ENCODE measurements at regions not wholly inside any gene's neighbourhood (a gene's known extent, or its start where the extent isn't known, plus 50 kb on each side); places are given as distances from the start of the nearest gene placed in this dataset.

DNA sequence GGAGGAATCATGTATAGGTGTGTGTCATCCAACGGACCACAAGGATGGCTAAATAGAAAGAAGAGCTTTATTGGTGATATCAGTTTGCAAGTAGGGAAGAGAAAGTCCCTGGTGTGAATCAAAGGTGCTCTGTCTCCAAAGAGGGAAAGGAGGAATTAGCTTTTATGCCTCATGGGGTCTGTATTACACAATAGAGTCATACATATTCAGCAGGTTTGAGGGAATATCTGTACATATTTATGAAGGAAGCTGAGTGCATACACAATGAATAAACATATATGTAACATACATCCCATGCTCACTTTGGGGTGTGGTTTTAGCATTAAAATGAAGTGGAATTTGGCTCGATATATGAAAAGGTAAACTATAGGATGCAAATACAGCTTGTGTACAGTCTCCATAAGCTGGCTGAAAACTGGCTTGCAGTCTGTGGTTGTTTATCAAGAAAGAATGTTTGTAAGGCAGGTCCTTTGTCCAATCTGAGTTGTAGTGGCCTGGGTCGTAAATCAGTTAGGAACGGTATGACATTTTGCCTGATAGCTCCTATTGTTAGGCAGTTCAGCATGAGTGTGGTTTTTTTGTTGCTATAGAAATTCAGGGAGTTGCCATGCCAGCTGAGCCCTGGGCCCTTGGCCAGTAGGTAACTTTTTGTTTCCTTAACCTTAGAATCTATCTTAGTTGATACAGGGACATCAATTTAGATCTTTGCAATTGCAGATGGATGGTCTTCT lies 198.0 kb upstream of the ZP4 start:
- TF ChIP-seq, protein P1, sequence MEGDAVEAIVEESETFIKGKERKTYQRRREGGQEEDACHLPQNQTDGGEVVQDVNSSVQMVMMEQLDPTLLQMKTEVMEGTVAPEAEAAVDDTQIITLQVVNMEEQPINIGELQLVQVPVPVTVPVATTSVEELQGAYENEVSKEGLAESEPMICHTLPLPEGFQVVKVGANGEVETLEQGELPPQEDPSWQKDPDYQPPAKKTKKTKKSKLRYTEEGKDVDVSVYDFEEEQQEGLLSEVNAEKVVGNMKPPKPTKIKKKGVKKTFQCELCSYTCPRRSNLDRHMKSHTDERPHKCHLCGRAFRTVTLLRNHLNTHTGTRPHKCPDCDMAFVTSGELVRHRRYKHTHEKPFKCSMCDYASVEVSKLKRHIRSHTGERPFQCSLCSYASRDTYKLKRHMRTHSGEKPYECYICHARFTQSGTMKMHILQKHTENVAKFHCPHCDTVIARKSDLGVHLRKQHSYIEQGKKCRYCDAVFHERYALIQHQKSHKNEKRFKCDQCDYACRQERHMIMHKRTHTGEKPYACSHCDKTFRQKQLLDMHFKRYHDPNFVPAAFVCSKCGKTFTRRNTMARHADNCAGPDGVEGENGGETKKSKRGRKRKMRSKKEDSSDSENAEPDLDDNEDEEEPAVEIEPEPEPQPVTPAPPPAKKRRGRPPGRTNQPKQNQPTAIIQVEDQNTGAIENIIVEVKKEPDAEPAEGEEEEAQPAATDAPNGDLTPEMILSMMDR (IDR thresholded peaks at IDR 0.05): no peak
- H3K27me3 ChIP-seq: no peaks in the 10 kb centered on the region
- no peak overlapping the region for H3K4me3 ChIP-seq
- WGBS, 2 donors: 60 to 63% methylated on average over 4 of the region's 4 CpGs
- intact Hi-C loops (cut with DNase I): no loop called here
- H3K9me3 ChIP-seq: peaks cover 0 to 10% (median 0%) of the 10 kb centered on the region in 11 donors
- H3K36me3 ChIP-seq: no peaks in the 10 kb centered on the region
- ATAC-seq (no peak), DNase-seq (no peak)
- H3K4me1 ChIP-seq: no peaks in the 10 kb centered on the region
- no peak overlapping the region for H3K27ac ChIP-seq

DNA sequence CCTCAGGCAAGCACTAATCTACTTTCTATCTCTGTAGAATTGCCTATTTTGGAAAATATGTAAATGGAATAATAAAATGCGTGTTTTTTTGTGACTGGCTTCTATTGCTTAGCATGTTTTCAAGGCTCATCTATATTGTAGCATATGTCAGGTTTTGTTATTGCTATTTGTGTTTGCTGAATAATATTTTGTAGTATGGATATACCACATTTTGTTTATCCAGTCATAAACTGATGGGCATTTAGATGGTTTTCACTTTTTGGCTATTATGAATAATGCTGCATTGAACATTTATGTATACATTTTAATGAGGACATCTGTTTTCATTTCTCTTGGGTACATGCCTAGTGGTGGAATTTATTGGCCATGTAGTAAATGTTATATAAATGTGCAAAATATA lies 183.3 kb upstream of the ZP4 start:
- intact Hi-C loops (cut with DNase I): loop anchor here in 1 of 10 donors (5.0 kb wide), 2 partner anchors 422 to 1983 kb away; no protein-coding TSS in a partner anchor
- ATAC-seq: no peak
- 47 to 62% methylated on average over 1 of the region's 1 CpG for WGBS, 2 donors
- peaks cover 0 to 13% (median 0%) of the 10 kb centered on the region in 11 donors for H3K9me3 ChIP-seq
- H3K27ac ChIP-seq: no peak overlapping the region
- H3K4me1 ChIP-seq: no peaks in the 10 kb centered on the region
- no peaks in the 10 kb centered on the region for H3K27me3 ChIP-seq
- H3K36me3 ChIP-seq: no peaks in the 10 kb centered on the region
- DNase-seq: no peak
- TF ChIP-seq, protein P1 (IDR thresholded peaks at IDR 0.05): no peak
- H3K4me3 ChIP-seq: no peak overlapping the region

DNA sequence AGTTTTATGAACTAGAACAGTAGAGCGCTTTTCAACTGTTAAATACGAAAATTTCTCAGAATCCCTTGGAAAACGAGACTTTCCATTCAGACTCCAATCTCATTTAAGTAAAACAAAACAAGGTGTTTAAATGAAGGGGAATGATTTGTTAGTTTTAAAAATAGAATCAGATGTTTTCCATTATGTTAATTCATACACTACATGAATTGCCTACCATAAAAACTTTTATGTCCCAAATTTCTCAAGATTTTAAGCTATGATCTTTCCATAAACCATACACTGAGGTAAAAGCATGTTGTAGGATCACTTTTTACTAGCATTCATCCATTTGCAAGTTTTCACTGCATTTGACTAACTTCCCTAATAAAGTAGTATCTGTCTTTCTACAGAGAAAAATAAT lies 180.3 kb upstream of the ZP4 start:
- intact Hi-C loops (cut with DNase I): loop anchor here in 1 of 10 donors (5.0 kb wide), 2 partner anchors 419 to 1986 kb away; no protein-coding TSS in a partner anchor

DNA sequence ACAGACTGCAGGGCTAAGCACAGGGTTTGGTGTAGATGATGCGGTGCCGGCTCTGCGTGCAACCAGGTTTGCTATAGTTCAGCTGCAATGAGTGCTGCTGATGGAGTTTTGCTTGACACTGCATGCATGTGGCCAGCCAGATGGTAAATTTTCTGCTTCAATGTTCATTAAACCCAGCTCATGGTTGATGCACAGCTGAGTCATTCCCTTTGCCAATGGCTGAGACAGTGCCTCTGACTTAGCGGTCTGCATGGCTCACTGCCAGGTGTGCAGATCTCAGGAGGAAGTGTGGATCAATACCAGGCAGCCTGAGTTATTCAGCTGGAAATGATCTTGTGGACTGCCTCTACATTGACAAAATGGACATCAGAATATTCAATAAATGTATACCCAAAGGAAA lies 172.7 kb upstream of the ZP4 start:
- Histone ChIP-seq H3K4me3 (no peak overlapping the region), H3K9me3 (peaks cover 0 to 13% (median 0%) of the 10 kb centered on the region in 11 donors), H3K27ac (no peak overlapping the region), H3K27me3 (no peaks in the 10 kb centered on the region), H3K36me3 (no peaks in the 10 kb centered on the region), H3K4me1 (no peaks in the 10 kb centered on the region)
- no peak for DNase-seq
- TF ChIP-seq, protein P1 (IDR thresholded peaks at IDR 0.05): no peak
- 86 to 93% methylated on average over 4 of the region's 4 CpGs for WGBS, 2 donors
- intact Hi-C loops (cut with DNase I): no loop called here
- no peak for ATAC-seq

More for the DNA sequence above, 180.3 kb upstream of the ZP4 start:
- 81 to 87% methylated on average over 3 of the region's 3 CpGs for WGBS, 2 donors
- no peaks in the 10 kb centered on the region for H3K27me3 ChIP-seq
- no peak overlapping the region for H3K4me3 ChIP-seq
- no peak for ATAC-seq
- TF ChIP-seq, protein P1 (IDR thresholded peaks at IDR 0.05): no peak
- H3K4me1 ChIP-seq: no peaks in the 10 kb centered on the region
- H3K36me3 ChIP-seq: no peaks in the 10 kb centered on the region
- H3K27ac ChIP-seq: no peak overlapping the region
- peaks cover 0 to 13% (median 0%) of the 10 kb centered on the region in 11 donors for H3K9me3 ChIP-seq
- DNase-seq: no peak

All from heart right ventricle (tissue), 16 donors.